Loucy (cell line): ENCODE measurements at regions not wholly inside any gene's neighbourhood (a gene's known extent, or its start where the extent isn't known, plus 50 kb on each side); places are given as distances from the start of the nearest gene placed in this dataset.

Experiments
- CTCF ChIP-seq: fragments of 200-600 bp; sonication (generic); conservative IDR thresholded peaks from 2 replicates; pipeline ENCODE4 v1.5.1; 2014; ENCODE audit warnings: mild to moderate bottlenecking, antibody characterized with exemption, low read length
- EZH2phosphoT487 ChIP-seq: fragments of 200-600 bp; IDR thresholded peaks from 2 replicates; pipeline ENCODE4 v1.6.1; 2018; ENCODE audit warnings: antibody characterized with exemption, mild to moderate bottlenecking, moderate library complexity, borderline replicate concordance

DNA sequence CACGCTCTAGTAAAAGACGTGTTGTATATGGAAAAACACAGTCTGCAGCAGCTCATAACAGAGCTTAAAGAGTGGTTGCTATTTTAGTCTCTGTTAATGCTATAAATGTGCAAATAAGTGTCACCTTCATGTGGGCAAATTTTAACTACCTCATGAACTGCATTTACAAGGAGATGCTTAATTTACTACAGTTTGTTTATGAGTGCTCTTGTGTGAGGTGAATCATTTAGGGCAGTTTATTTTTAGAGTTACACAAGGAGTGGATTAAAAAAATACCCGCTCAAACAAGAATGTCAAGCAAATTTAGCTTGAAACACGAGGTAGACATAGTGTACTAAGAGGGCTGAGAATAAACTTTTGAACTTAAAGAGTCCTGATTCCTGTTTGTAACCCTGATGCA is 579.0 kb downstream of the MFSD1 start:
- TF ChIP-seq CTCF (no peak), EZH2phosphoT487 (no peak)
